GM12864 (cell line): ENCODE measurements at regions not wholly inside any gene's neighbourhood (a gene's known extent, or its start where the extent isn't known, plus 50 kb on each side); places are given as distances from the start of the nearest gene placed in this dataset.

Experiments used
- DNase-seq: peaks from one replicate; pipeline ENCODE4 v3.0.0-alpha.2; 2011; ENCODE audit warnings: low read depth
- H3K4me3 ChIP-seq: 2 replicates; pipeline ENCODE4 v1.5.1; 2011; ENCODE audit warnings: mild to moderate bottlenecking, low read depth, low read length, control low read depth
- CTCF ChIP-seq: IDR thresholded peaks from 2 replicates; pipeline ENCODE4 v1.5.1; 2011; ENCODE audit warnings: low read depth, mild to moderate bottlenecking, moderate library complexity, low read length, control low read depth, inconsistent platforms; ENCODE audit errors: missing control alignments

- no peak overlapping the region for H3K4me3 ChIP-seq
- no peak for TF ChIP-seq CTCF
- no peak for DNase-seq
These were observed 481.4 kb upstream of the SYT4 start for GRCh38 chr18:43758734-43759133.

DNA sequence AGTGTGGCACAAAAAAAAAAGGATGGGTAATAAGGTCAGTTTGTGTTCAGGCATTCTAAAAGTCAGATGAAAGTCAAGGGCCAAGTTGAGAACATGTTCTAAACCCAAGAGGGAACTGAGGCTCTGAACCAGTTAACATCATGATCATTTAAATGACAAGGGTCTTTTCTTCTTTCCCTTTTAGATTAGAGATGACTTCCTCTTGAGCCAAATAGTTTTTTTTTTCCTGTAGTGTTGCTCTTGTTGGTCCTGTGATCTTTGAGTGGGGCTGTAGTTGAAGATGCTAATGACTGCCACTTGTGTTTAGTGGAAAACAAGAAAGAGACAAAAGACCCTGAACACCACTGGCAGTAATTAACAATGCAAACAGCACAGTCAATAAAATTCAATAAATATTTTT is 482.7 kb upstream of the SYT4 start:
- H3K4me3 ChIP-seq = no peak overlapping the region
- DNase-seq = no peak

GRCh38 chr18:43772907-43773306 is 495.6 kb upstream of the SYT4 start:
- TF ChIP-seq CTCF = no peak
- H3K4me3 ChIP-seq = no peak overlapping the region
- DNase-seq = no peak

More for the DNA sequence above, 482.7 kb upstream of the SYT4 start:
- TF ChIP-seq CTCF = no peak

- TF ChIP-seq CTCF = no peak
- no peak overlapping the region for H3K4me3 ChIP-seq
- no peak for DNase-seq
These were observed 497.2 kb upstream of the SYT4 start for GRCh38 chr18:43774497-43774896.

DNA sequence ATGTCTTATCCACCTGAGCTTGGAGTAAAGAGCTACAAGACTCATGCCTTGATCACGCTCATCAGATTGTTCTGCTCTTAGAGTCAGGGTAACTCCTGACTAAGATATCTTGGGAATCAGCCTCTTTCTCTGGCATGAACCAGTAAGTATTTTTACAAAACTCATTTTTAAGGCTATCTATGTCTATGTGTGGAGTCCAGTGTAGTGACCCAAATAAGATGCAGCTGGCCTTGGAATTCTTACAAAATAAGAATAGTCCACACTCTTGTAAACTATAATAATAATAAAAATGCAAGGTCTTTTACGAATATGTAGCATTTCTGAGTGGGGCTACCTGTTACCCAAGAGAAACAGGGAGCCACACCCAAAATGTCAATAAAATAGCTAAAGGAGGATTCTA is 498.3 kb upstream of the SYT4 start:
- no peak for TF ChIP-seq CTCF
- H3K4me3 ChIP-seq = no peak overlapping the region

GRCh38 chr18:43776997-43777396 is 499.7 kb upstream of the SYT4 start:
- no peak for TF ChIP-seq CTCF
- DNase-seq = no peak
- H3K4me3 ChIP-seq = no peak overlapping the region

More for the DNA sequence above, 498.3 kb upstream of the SYT4 start:
- no peak for DNase-seq

- DNase-seq = no peak
- H3K4me3 ChIP-seq = no peak overlapping the region
- no peak for TF ChIP-seq CTCF
These were observed 500.5 kb upstream of the SYT4 start for GRCh38 chr18:43777636-43778304.
